CD4-positive, CD25-positive, alpha-beta regulatory T cell (primary cell): ENCODE measurements at regions not wholly inside any gene's neighbourhood (a gene's known extent, or its start where the extent isn't known, plus 50 kb on each side); places are given as distances from the start of the nearest gene placed in this dataset.

ENCODE experiments used
- ATAC-seq, 2 donors: fragments of 150-1000 bp; cut with Tn5 transposase; one replicate each; pipeline ENCODE4 v1.10.0; 2021; ENCODE audit warnings: low read depth in 2 of 2, moderate number of reproducible peaks in 2 of 2, moderate library complexity in 1 of 2
- DNase-seq, 3 donors: peaks; one replicate each; pipeline versions ENCODE4 v3.0.0 to v3.0.0-alpha.2; 2012 to 2022; ENCODE audit warnings: mixed read lengths in 1 of 3
- H3K27ac ChIP-seq: one replicate; pipeline ENCODE4 v1.7.0; 2013; ENCODE audit warnings: mild to moderate bottlenecking, low read length; ENCODE audit not compliant: insufficient read depth, poor library complexity, severe bottlenecking
- H3K27me3 ChIP-seq: one replicate; pipeline ENCODE4 v1.7.0; 2013; ENCODE audit warnings: low read length; ENCODE audit not compliant: control insufficient read depth, insufficient read depth
- H3K36me3 ChIP-seq: one replicate; pipeline ENCODE4 v1.7.0; 2013; ENCODE audit warnings: mild to moderate bottlenecking, low read length, moderate library complexity; ENCODE audit not compliant: control insufficient read depth, insufficient read depth
- H3K4me1 ChIP-seq: 2 replicates; pipeline ENCODE4 v1.7.0; 2013; ENCODE audit warnings: mild to moderate bottlenecking, low read length; ENCODE audit not compliant: insufficient read depth, control insufficient read depth, poor library complexity, severe bottlenecking
- H3K4me3 ChIP-seq: one replicate; pipeline ENCODE4 v1.7.0; 2013; ENCODE audit warnings: low read depth, mild to moderate bottlenecking, low read length, moderate library complexity
- H3K9me3 ChIP-seq, 2 experiments: 1 replicate in 1 of 2; 2 replicates in 1 of 2; pipeline ENCODE4 v1.7.0; 2013; ENCODE audit warnings: low read length in 2 of 2, mild to moderate bottlenecking in 1 of 2, moderate library complexity in 1 of 2; ENCODE audit not compliant: control insufficient read depth in 2 of 2
- H3K27ac Mint-ChIP-seq, 3 donors: one replicate each; pipeline ENCODE4 v1.8.0; 2020 to 2022; ENCODE audit warnings: mild to moderate bottlenecking in 3 of 3, mixed read lengths in 3 of 3, moderate library complexity in 2 of 3
- H3K27me3 Mint-ChIP-seq: one replicate; pipeline ENCODE4 v1.8.0; 2022; ENCODE audit warnings: mild to moderate bottlenecking, mixed read lengths
- H3K36me3 Mint-ChIP-seq: one replicate; pipeline ENCODE4 v1.8.0; 2020; ENCODE audit warnings: mixed read lengths
- H3K4me1 Mint-ChIP-seq, 4 donors: one replicate each; pipeline ENCODE4 v1.8.0; 2020 to 2022; ENCODE audit warnings: mixed read lengths in 4 of 4, mild to moderate bottlenecking in 1 of 4
- H3K4me3 Mint-ChIP-seq, 4 donors: one replicate each; pipeline ENCODE4 v1.8.0; 2020 to 2022; ENCODE audit warnings: mild to moderate bottlenecking in 4 of 4, mixed read lengths in 4 of 4, moderate library complexity in 3 of 4
- H3K9me3 Mint-ChIP-seq, 7 donors: one replicate each; pipeline ENCODE4 v1.8.0; 2020 to 2022; ENCODE audit warnings: mixed read lengths in 7 of 7, mild to moderate bottlenecking in 3 of 7, moderate library complexity in 2 of 7

- no peak overlapping the region for H3K27ac Mint-ChIP-seq
- H3K36me3 Mint-ChIP-seq: no peaks in the 10 kb centered on the region
- no peak for ATAC-seq
- H3K4me3 Mint-ChIP-seq: no peak overlapping the region
- Histone ChIP-seq H3K36me3 (no peaks in the 10 kb centered on the region), H3K27me3 (peaks cover 2% of the 10 kb centered on the region), H3K4me3 (no peak overlapping the region), H3K9me3 (no peaks in the 10 kb centered on the region), H3K27ac (no peak overlapping the region), H3K4me1 (no peaks in the 10 kb centered on the region)
- peaks cover 9% of the 10 kb centered on the region for H3K27me3 Mint-ChIP-seq
- H3K9me3 Mint-ChIP-seq: peaks cover 0 to 2% (median 0%) of the 10 kb centered on the region in 7 donors
- H3K4me1 Mint-ChIP-seq: no peaks in the 10 kb centered on the region
- DNase-seq: no peak
These were observed 100.1 kb downstream of the HOXA1 start for GRCh38 chr7:26995666-26996065.

GRCh38 chr7:26993816-26994810, 101.7 kb downstream of the HOXA1 start:
- ATAC-seq (no peak), DNase-seq (no peak)
- no peaks in the 10 kb centered on the region for H3K4me1 ChIP-seq
- H3K4me3 ChIP-seq: no peak overlapping the region
- H3K36me3 ChIP-seq: no peaks in the 10 kb centered on the region
- peaks cover 2% of the 10 kb centered on the region for H3K27me3 ChIP-seq
- H3K27me3 Mint-ChIP-seq: peaks cover 9% of the 10 kb centered on the region
- no peaks in the 10 kb centered on the region for H3K4me1 Mint-ChIP-seq
- H3K36me3 Mint-ChIP-seq: no peaks in the 10 kb centered on the region
- peaks cover 0 to 2% (median 0%) of the 10 kb centered on the region in 7 donors for H3K9me3 Mint-ChIP-seq
- H3K27ac ChIP-seq: no peak overlapping the region
- no peaks in the 10 kb centered on the region for H3K9me3 ChIP-seq
- H3K27ac Mint-ChIP-seq: no peak overlapping the region
- H3K4me3 Mint-ChIP-seq: no peak overlapping the region

GRCh38 chr7:26992670-26993069, 103.1 kb downstream of the HOXA1 start:
- no peak overlapping the region for H3K4me3 ChIP-seq
- ATAC-seq (no peak), DNase-seq (no peak)
- no peak overlapping the region for H3K27ac Mint-ChIP-seq
- peaks cover 9% of the 10 kb centered on the region for H3K27me3 Mint-ChIP-seq
- no peaks in the 10 kb centered on the region for H3K9me3 ChIP-seq
- no peaks in the 10 kb centered on the region for H3K36me3 Mint-ChIP-seq
- H3K4me1 ChIP-seq: no peaks in the 10 kb centered on the region
- H3K4me1 Mint-ChIP-seq: no peaks in the 10 kb centered on the region
- no peak overlapping the region for H3K4me3 Mint-ChIP-seq
- no peak overlapping the region for H3K27ac ChIP-seq
- peaks cover 2% of the 10 kb centered on the region for H3K27me3 ChIP-seq
- no peaks in the 10 kb centered on the region for H3K36me3 ChIP-seq
- H3K9me3 Mint-ChIP-seq: no peaks in the 10 kb centered on the region

- Histone ChIP-seq H3K27ac (no peak overlapping the region), H3K4me3 (no peak overlapping the region), H3K9me3 (no peaks in the 10 kb centered on the region), H3K4me1 (no peaks in the 10 kb centered on the region), H3K27me3 (peaks cover 2% of the 10 kb centered on the region), H3K36me3 (no peaks in the 10 kb centered on the region)
- Mint-ChIP-seq H3K36me3 (no peaks in the 10 kb centered on the region), H3K27me3 (peaks cover 9% of the 10 kb centered on the region), H3K4me1 (no peaks in the 10 kb centered on the region), H3K9me3 (no peaks in the 10 kb centered on the region), H3K27ac (no peak overlapping the region), H3K4me3 (no peak overlapping the region)
- DNase-seq: no peak
- ATAC-seq: no peak
These were observed 104.0 kb downstream of the HOXA1 start for GRCh38 chr7:26991796-26992195.

- ATAC-seq (no peak), DNase-seq (no peak)
- H3K9me3 ChIP-seq: no peaks in the 10 kb centered on the region
- Mint-ChIP-seq H3K27ac (no peak overlapping the region), H3K9me3 (peaks cover 0 to 2% (median 0%) of the 10 kb centered on the region in 7 donors), H3K27me3 (peaks cover 9% of the 10 kb centered on the region), H3K4me1 (no peaks in the 10 kb centered on the region), H3K36me3 (no peaks in the 10 kb centered on the region), H3K4me3 (no peak overlapping the region)
- H3K27me3 ChIP-seq: peaks cover 2% of the 10 kb centered on the region
- no peak overlapping the region for H3K4me3 ChIP-seq
- no peaks in the 10 kb centered on the region for H3K4me1 ChIP-seq
- no peak overlapping the region for H3K27ac ChIP-seq
- H3K36me3 ChIP-seq: no peaks in the 10 kb centered on the region
These were observed 105.7 kb downstream of the HOXA1 start for GRCh38 chr7:26989897-26990670.

- H3K36me3 Mint-ChIP-seq: no peaks in the 10 kb centered on the region
- no peaks in the 10 kb centered on the region for H3K4me1 Mint-ChIP-seq
- H3K27me3 ChIP-seq: no peaks in the 10 kb centered on the region
- H3K27me3 Mint-ChIP-seq: peaks cover 4% of the 10 kb centered on the region
- DNase-seq (no peak), ATAC-seq (no peak)
- no peak overlapping the region for H3K4me3 ChIP-seq
- H3K4me1 ChIP-seq: no peaks in the 10 kb centered on the region
- H3K4me3 Mint-ChIP-seq: no peak overlapping the region
- no peaks in the 10 kb centered on the region for H3K9me3 ChIP-seq
- no peak overlapping the region for H3K27ac Mint-ChIP-seq
- H3K9me3 Mint-ChIP-seq: peaks cover 0 to 2% (median 0%) of the 10 kb centered on the region in 7 donors
- H3K36me3 ChIP-seq: no peaks in the 10 kb centered on the region
- no peak overlapping the region for H3K27ac ChIP-seq
These were observed 106.9 kb downstream of the HOXA1 start for GRCh38 chr7:26988836-26989374.

- no peak for ATAC-seq
- Histone ChIP-seq H3K27me3 (no peaks in the 10 kb centered on the region), H3K4me1 (no peaks in the 10 kb centered on the region), H3K9me3 (no peaks in the 10 kb centered on the region), H3K27ac (no peak overlapping the region), H3K4me3 (no peak overlapping the region), H3K36me3 (no peaks in the 10 kb centered on the region)
- DNase-seq: no peak
- Mint-ChIP-seq H3K27ac (no peak overlapping the region), H3K9me3 (peaks cover 0 to 4% (median 0%) of the 10 kb centered on the region in 7 donors), H3K27me3 (no peaks in the 10 kb centered on the region), H3K36me3 (peaks cover 3% of the 10 kb centered on the region), H3K4me1 (no peaks in the 10 kb centered on the region), H3K4me3 (no peak overlapping the region)
These were observed 108.5 kb downstream of the HOXA1 start for GRCh38 chr7:26987338-26987737.
